ENCODE measurements at regions not wholly inside any gene's neighbourhood (a gene's known extent, or its start where the extent isn't known, plus 50 kb on each side); places are given as distances from the start of the nearest gene placed in this dataset.

- Mint-ChIP-seq H3K4me3 (no peak overlapping the region), H3K27me3 (no peaks in the 10 kb centered on the region), H3K27ac (no peak overlapping the region), H3K4me1 (ENCODE audit: low read depth) (no peaks in the 10 kb centered on the region), H3K9me3 (no peaks in the 10 kb centered on the region), H3K36me3 (ENCODE audit: low read depth) (no peaks in the 10 kb centered on the region)
- POLR2A ChIA-PET = no interaction called here
- Histone ChIP-seq H3K27me3 (ENCODE audit: control insufficient read depth in 1 of 2, insufficient read depth in 2 of 2, low read length in 2 of 2) (no peaks in the 10 kb centered on the region), H3K9me3 (ENCODE audit: control insufficient read depth in 1 of 2, insufficient read depth in 1 of 2, low read length in 2 of 2) (no peaks in the 10 kb centered on the region), H3K36me3 (ENCODE audit: insufficient read depth, low read length) (no peaks in the 10 kb centered on the region), H3K4me1 (ENCODE audit: insufficient read depth, low read length) (no peaks in the 10 kb centered on the region), H3K4me3 (ENCODE audit: low read length) (no peak overlapping the region), H3K27ac (ENCODE audit: low read depth in 1 of 2, low read length in 2 of 2) (no peak overlapping the region)
- ATAC-seq (ENCODE audit: poor library complexity) (no peak), DNase-seq (no peak)
- no peak for TF ChIP-seq CTCF (IDR thresholded peaks at IDR 0.05)
- intact Hi-C loops (cut with DNase I, micrococcal nuclease) = no loop called here
- CTCF ChIA-PET = no interaction called here
These were observed 302.6 kb upstream of the TBL1XR1 start for GRCh38 chr3:177499779-177500423.

GRCh38 chr3:177510693-177511216, 313.5 kb upstream of the TBL1XR1 start:
- Mint-ChIP-seq H3K36me3 (ENCODE audit: low read depth) (no peaks in the 10 kb centered on the region), H3K9me3 (no peaks in the 10 kb centered on the region), H3K27me3 (no peaks in the 10 kb centered on the region), H3K4me3 (no peak overlapping the region), H3K4me1 (ENCODE audit: low read depth) (no peaks in the 10 kb centered on the region), H3K27ac (no peak overlapping the region)
- ChIA-PET CTCF (no interaction called here), POLR2A (no interaction called here)
- no peak for ATAC-seq (ENCODE audit: poor library complexity)
- DNase-seq = no peak
- intact Hi-C loops (cut with DNase I, micrococcal nuclease) = no loop called here
- Histone ChIP-seq H3K4me1 (ENCODE audit: insufficient read depth, low read length) (no peaks in the 10 kb centered on the region), H3K9me3 (ENCODE audit: control insufficient read depth in 1 of 2, insufficient read depth in 1 of 2, low read length in 2 of 2) (peaks cover 0 to 4% of the 10 kb centered on the region in 2 experiments), H3K27ac (ENCODE audit: low read depth in 1 of 2, low read length in 2 of 2) (no peak overlapping the region), H3K4me3 (ENCODE audit: low read length) (no peak overlapping the region), H3K36me3 (ENCODE audit: insufficient read depth, low read length) (no peaks in the 10 kb centered on the region), H3K27me3 (ENCODE audit: control insufficient read depth in 1 of 2, insufficient read depth in 2 of 2, low read length in 2 of 2) (no peaks in the 10 kb centered on the region)
- no peak for TF ChIP-seq CTCF (IDR thresholded peaks at IDR 0.05)

- CTCF ChIA-PET = interaction anchor here (1.1 to 1.7 kb wide), 2 partner anchors 10 to 11 kb away, joined by 3 to 4 read pairs; no protein-coding TSS in a partner anchor
- H3K4me3 Mint-ChIP-seq = no peak overlapping the region
These were observed 315.9 kb upstream of the TBL1XR1 start for GRCh38 chr3:177512945-177513814.

More at GRCh38 chr3:177512945-177513814, 315.9 kb upstream of the TBL1XR1 start:
- no peak for TF ChIP-seq CTCF (IDR thresholded peaks at IDR 0.05)
- no peaks in the 10 kb centered on the region for H3K27me3 Mint-ChIP-seq
- no peaks in the 10 kb centered on the region for H3K4me1 Mint-ChIP-seq (ENCODE audit: low read depth)
- ATAC-seq (ENCODE audit: poor library complexity) (no peak), DNase-seq (no peak)
- H3K36me3 Mint-ChIP-seq (ENCODE audit: low read depth) = no peaks in the 10 kb centered on the region
- no peak overlapping the region for H3K27ac Mint-ChIP-seq
- intact Hi-C loops (cut with DNase I, micrococcal nuclease) = no loop called here
- Histone ChIP-seq H3K36me3 (ENCODE audit: insufficient read depth, low read length) (no peaks in the 10 kb centered on the region), H3K27ac (ENCODE audit: low read depth in 1 of 2, low read length in 2 of 2) (no peak overlapping the region), H3K4me1 (ENCODE audit: insufficient read depth, low read length) (no peaks in the 10 kb centered on the region), H3K27me3 (ENCODE audit: control insufficient read depth in 1 of 2, insufficient read depth in 2 of 2, low read length in 2 of 2) (no peaks in the 10 kb centered on the region), H3K4me3 (ENCODE audit: low read length) (no peak overlapping the region), H3K9me3 (ENCODE audit: control insufficient read depth in 1 of 2, insufficient read depth in 1 of 2, low read length in 2 of 2) (peaks cover 0 to under 1% of the 10 kb centered on the region in 2 experiments)
- POLR2A ChIA-PET = no interaction called here
- H3K9me3 Mint-ChIP-seq = no peaks in the 10 kb centered on the region
